Body of pancreas (tissue), 4 donors: ENCODE measurements at regions not wholly inside any gene's neighbourhood (a gene's known extent, or its start where the extent isn't known, plus 50 kb on each side); places are given as distances from the start of the nearest gene placed in this dataset.

Experiments used
- CTCF ChIP-seq, 7 experiments: fragments of 450-650 bp in 4 of 7; fragments of 200-600 bp in 3 of 7; sonication (generic) in 3 of 7; IDR thresholded peaks; one replicate each; pipeline ENCODE4 v1.5.1; 2016 to 2019; ENCODE audit warnings: antibody characterized with exemption in 7 of 7
- POLR2A ChIP-seq, 3 donors: fragments of 450-650 bp; IDR thresholded peaks; one replicate each; pipeline ENCODE4 v1.6.1; 2016; ENCODE audit warnings: antibody characterized with exemption in 3 of 3, mild to moderate bottlenecking in 2 of 3

GRCh38 chr12:100687686-100688085 lies 106.9 kb upstream of the ANO4 start:
- TF ChIP-seq POLR2A (IDR thresholded peaks at IDR 0.05) (no peak), CTCF (IDR thresholded peaks at IDR 0.05) (no peak)
